ENCODE measurements at regions not wholly inside any gene's neighbourhood (a gene's known extent, or its start where the extent isn't known, plus 50 kb on each side); places are given as distances from the start of the nearest gene placed in this dataset.

DNA sequence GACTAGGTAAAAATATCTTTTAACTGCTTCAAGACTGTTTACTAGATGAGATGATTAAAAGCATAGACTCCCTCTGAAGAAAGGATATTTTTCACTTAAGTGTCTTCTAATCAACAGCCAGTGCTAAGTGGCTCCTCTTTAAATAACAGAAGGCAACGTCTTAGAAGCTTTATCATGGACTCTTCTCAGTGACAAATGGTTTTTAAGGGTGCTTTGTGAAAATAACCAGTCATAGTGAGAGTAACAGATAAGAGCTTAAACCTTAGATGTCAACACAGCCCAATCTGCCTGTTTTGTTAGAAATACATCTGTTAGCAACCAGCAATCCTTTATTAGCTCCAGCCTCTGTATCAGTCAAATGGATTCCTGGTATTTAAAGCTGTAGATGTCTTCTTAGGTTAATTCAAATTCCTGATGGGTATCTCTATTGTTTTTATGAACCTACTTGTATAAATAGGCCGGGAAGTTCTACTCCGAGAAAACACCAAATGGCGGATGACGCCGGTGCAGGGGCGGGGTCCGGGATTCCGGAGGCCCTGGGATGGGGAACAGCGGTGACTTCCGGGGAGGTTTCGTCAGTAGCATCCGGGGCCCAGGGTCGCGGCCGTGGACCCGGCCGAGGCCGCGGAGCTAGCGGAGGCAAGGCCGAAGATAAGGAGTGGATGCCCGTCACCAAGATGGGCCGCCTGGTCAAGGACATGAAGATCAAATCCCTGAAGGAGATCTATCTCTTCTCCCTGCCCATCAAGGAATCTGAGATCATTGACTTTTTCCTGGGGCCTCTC is 285.4 kb downstream of the GPR37 start (continued):
- TF ChIP-seq, protein P1, sequence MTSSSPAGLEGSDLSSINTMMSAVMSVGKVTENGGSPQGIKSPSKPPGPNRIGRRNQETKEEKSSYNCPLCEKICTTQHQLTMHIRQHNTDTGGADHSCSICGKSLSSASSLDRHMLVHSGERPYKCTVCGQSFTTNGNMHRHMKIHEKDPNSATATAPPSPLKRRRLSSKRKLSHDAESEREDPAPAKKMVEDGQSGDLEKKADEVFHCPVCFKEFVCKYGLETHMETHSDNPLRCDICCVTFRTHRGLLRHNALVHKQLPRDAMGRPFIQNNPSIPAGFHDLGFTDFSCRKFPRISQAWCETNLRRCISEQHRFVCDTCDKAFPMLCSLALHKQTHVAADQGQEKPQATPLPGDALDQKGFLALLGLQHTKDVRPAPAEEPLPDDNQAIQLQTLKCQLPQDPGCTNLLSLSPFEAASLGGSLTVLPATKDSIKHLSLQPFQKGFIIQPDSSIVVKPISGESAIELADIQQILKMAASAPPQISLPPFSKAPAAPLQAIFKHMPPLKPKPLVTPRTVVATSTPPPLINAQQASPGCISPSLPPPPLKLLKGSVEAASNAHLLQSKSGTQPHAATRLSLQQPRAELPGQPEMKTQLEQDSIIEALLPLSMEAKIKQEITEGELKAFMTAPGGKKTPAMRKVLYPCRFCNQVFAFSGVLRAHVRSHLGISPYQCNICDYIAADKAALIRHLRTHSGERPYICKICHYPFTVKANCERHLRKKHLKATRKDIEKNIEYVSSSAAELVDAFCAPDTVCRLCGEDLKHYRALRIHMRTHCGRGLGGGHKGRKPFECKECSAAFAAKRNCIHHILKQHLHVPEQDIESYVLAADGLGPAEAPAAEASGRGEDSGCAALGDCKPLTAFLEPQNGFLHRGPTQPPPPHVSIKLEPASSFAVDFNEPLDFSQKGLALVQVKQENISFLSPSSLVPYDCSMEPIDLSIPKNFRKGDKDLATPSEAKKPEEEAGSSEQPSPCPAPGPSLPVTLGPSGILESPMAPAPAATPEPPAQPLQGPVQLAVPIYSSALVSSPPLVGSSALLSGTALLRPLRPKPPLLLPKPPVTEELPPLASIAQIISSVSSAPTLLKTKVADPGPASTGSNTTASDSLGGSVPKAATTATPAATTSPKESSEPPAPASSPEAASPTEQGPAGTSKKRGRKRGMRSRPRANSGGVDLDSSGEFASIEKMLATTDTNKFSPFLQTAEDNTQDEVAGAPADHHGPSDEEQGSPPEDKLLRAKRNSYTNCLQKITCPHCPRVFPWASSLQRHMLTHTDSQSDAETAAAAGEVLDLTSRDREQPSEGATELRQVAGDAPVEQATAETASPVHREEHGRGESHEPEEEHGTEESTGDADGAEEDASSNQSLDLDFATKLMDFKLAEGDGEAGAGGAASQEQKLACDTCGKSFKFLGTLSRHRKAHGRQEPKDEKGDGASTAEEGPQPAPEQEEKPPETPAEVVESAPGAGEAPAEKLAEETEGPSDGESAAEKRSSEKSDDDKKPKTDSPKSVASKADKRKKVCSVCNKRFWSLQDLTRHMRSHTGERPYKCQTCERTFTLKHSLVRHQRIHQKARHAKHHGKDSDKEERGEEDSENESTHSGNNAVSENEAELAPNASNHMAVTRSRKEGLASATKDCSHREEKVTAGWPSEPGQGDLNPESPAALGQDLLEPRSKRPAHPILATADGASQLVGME (CRISPR knock-in tag; IDR thresholded peaks at IDR 0.05): no peak
- TF ChIP-seq PURB (CRISPR knock-in tag; IDR thresholded peaks at IDR 0.05; ENCODE audit: low read depth) (no peak), KAT8 (IDR thresholded peaks at IDR 0.05; ENCODE audit: low read depth) (no peak), GABPB1 (CRISPR knock-in tag; IDR thresholded peaks at IDR 0.05) (no peak), TCFL5 (CRISPR knock-in tag; conservative IDR thresholded peaks at IDR 0.05) (no peak; the same call in 1 of the 2 replicates), HMG20B (CRISPR knock-in tag; IDR thresholded peaks at IDR 0.05) (no peak), ZC3H8 (IDR thresholded peaks at IDR 0.05) (no peak)
- TF ChIP-seq, protein P2, sequence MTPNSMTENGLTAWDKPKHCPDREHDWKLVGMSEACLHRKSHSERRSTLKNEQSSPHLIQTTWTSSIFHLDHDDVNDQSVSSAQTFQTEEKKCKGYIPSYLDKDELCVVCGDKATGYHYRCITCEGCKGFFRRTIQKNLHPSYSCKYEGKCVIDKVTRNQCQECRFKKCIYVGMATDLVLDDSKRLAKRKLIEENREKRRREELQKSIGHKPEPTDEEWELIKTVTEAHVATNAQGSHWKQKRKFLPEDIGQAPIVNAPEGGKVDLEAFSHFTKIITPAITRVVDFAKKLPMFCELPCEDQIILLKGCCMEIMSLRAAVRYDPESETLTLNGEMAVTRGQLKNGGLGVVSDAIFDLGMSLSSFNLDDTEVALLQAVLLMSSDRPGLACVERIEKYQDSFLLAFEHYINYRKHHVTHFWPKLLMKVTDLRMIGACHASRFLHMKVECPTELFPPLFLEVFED (CRISPR knock-in tag; conservative IDR thresholded peaks at IDR 0.05): no peak

Measured in K562 (cell line).